HG03575 (cell line): ENCODE measurements at regions not wholly inside any gene's neighbourhood (a gene's known extent, or its start where the extent isn't known, plus 50 kb on each side); places are given as distances from the start of the nearest gene placed in this dataset.
"Not testable (repeated sequence)": the region's sequence is repeated elsewhere in the genome, so short reads cannot be mapped to it uniquely, and the experiment has no call there.

ENCODE experiments used
- ATAC-seq: cut with Tn5 transposase; IDR thresholded peaks from one replicate; pipeline ENCODE4 v1.9.1; 2021; ENCODE audit not compliant: unreplicated experiment, insufficient number of reproducible peaks, low FRiP score; ENCODE audit errors: extremely low read depth

- peak; percentile 25 for ATAC-seq
These were observed 186.0 kb upstream of the FAM241A start for GRCh38 chr4:111959222-111959621.

- ATAC-seq = peak; percentile 88
These were observed 185.0 kb upstream of the FAM241A start for GRCh38 chr4:111960241-111960667.

- not testable (repeated sequence) for ATAC-seq
These were observed 184.2 kb upstream of the FAM241A start for GRCh38 chr4:111961026-111961425.

- ATAC-seq = no peak
These were observed 183.4 kb upstream of the FAM241A start for GRCh38 chr4:111961809-111962208.

- no peak for ATAC-seq
These were observed 182.0 kb upstream of the FAM241A start for GRCh38 chr4:111963158-111963700.

- ATAC-seq = no peak
These were observed 167.8 kb upstream of the FAM241A start for GRCh38 chr4:111977419-111977965.

GRCh38 chr4:111979921-111980320, 165.3 kb upstream of the FAM241A start:
- no peak for ATAC-seq

- ATAC-seq = no peak
These were observed 163.2 kb upstream of the FAM241A start for GRCh38 chr4:111982089-111982488.

GRCh38 chr4:111984169-111984819, 161.0 kb upstream of the FAM241A start:
- ATAC-seq = no peak

GRCh38 chr4:111985426-111985825, 159.8 kb upstream of the FAM241A start:
- ATAC-seq = no peak

GRCh38 chr4:111986095-111986494, 159.2 kb upstream of the FAM241A start:
- ATAC-seq = no peak

GRCh38 chr4:111988514-111988913, 156.7 kb upstream of the FAM241A start:
- ATAC-seq = no peak

- ATAC-seq = no peak
These were observed 155.4 kb upstream of the FAM241A start for GRCh38 chr4:111989817-111990216.

GRCh38 chr4:111991163-111991562, 154.1 kb upstream of the FAM241A start:
- peak; percentile 97 for ATAC-seq

- no peak for ATAC-seq
These were observed 153.5 kb upstream of the FAM241A start for GRCh38 chr4:111991797-111992196.

GRCh38 chr4:111992351-111993168, 152.7 kb upstream of the FAM241A start:
- ATAC-seq = no peak

GRCh38 chr4:111994392-111994791, 150.9 kb upstream of the FAM241A start:
- no peak for ATAC-seq

GRCh38 chr4:111997785-111998184, 147.5 kb upstream of the FAM241A start:
- no peak for ATAC-seq

- ATAC-seq = no peak
These were observed 145.5 kb upstream of the FAM241A start for GRCh38 chr4:111999801-112000200.

GRCh38 chr4:112001041-112001440, 144.2 kb upstream of the FAM241A start:
- ATAC-seq = no peak
